Bronchial epithelial cell (primary cell): ENCODE measurements at regions not wholly inside any gene's neighbourhood (a gene's known extent, or its start where the extent isn't known, plus 50 kb on each side); places are given as distances from the start of the nearest gene placed in this dataset.
A peak's percentile ranks its signal among the peaks of the same experiment; 100 is the strongest.

Experiments
- DNase-seq: peaks from one replicate; pipeline ENCODE4 v3.0.0-alpha.2; 2010; ENCODE audit warnings: low read depth
- FAIRE-seq: peaks from 2 replicates; lab custom pipeline; 2011; peaks lifted over from hg19 to GRCh38; lab: Jason Lieb, UNC
- H3K27me3 ChIP-seq: 2 replicates; pipeline ENCODE4 v1.5.1; 2011; ENCODE audit warnings: low read length; ENCODE audit not compliant: control insufficient read depth, insufficient read depth
- H3K36me3 ChIP-seq: 2 replicates; pipeline ENCODE4 v1.5.1; 2011; ENCODE audit warnings: low read length; ENCODE audit not compliant: control insufficient read depth, insufficient read depth
- H3K4me3 ChIP-seq: 2 replicates; pipeline ENCODE4 v1.5.1; 2011; ENCODE audit warnings: mild to moderate bottlenecking, low read depth, low read length, control low read depth
- CTCF ChIP-seq: IDR thresholded peaks from 2 replicates; pipeline ENCODE4 v1.5.1; 2011; ENCODE audit warnings: mild to moderate bottlenecking, moderate library complexity, low read length, control low read depth, inconsistent platforms; ENCODE audit not compliant: insufficient read depth, severe bottlenecking

- H3K4me3 ChIP-seq = no peak overlapping the region
- H3K27me3 ChIP-seq = no peaks in the 10 kb centered on the region
- TF ChIP-seq CTCF = no peak
- no peak for FAIRE-seq
- no peaks in the 10 kb centered on the region for H3K36me3 ChIP-seq
- no peak for DNase-seq
Observed at GRCh38 chr5:89129941-89130340, 247.0 kb upstream of the MEF2C start.

GRCh38 chr5:89128906-89129625 lies 246.1 kb upstream of the MEF2C start:
- no peak for TF ChIP-seq CTCF
- Histone ChIP-seq H3K4me3 (no peak overlapping the region), H3K36me3 (no peaks in the 10 kb centered on the region), H3K27me3 (no peaks in the 10 kb centered on the region)
- DNase-seq = no peak
- no peak for FAIRE-seq

DNA sequence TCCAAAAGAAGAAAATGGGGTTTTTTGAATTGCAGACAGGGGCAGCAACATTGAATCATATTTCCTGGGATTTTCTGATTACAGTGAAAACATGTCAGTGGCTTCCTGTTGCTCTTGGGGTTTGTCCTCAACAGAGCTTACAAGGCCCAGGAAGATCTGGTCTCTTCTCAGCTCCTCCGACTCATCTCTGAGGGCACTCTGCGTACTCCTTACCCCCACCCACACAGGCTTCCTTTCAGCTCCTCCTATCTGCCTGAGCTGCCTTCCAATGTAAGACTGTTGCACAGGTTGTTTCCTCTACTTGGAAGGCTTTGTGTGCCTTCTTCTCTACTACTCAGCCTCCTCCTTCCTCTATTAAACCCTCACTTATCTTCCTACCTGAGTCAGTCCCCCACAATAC lies 245.1 kb upstream of the MEF2C start:
- Histone ChIP-seq H3K36me3 (no peaks in the 10 kb centered on the region), H3K27me3 (no peaks in the 10 kb centered on the region), H3K4me3 (no peak overlapping the region)
- peak; percentile 56 for DNase-seq
- TF ChIP-seq CTCF = no peak
- no peak for FAIRE-seq

DNA sequence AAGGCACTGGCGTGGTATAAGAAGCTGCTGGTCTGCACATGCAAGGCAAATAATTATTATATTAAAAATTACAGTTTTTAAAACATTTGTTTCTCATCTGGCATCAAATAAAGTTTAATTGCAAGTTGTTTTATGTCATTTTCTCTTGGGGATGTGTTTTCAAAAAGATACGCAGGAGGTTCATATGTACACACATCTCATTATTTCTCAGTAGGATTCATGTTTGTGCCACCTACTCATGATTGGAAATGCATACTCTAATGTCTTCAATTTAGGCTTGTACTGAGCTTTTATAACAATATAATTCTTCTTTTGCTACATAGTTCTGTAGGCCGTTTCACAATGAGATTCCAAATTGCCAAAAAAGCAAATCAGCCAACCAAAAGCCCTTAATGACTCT lies 244.2 kb upstream of the MEF2C start:
- H3K36me3 ChIP-seq = no peaks in the 10 kb centered on the region
- FAIRE-seq (no peak), DNase-seq (no peak)
- no peak overlapping the region for H3K4me3 ChIP-seq
- TF ChIP-seq CTCF = no peak
- H3K27me3 ChIP-seq = no peaks in the 10 kb centered on the region

DNA sequence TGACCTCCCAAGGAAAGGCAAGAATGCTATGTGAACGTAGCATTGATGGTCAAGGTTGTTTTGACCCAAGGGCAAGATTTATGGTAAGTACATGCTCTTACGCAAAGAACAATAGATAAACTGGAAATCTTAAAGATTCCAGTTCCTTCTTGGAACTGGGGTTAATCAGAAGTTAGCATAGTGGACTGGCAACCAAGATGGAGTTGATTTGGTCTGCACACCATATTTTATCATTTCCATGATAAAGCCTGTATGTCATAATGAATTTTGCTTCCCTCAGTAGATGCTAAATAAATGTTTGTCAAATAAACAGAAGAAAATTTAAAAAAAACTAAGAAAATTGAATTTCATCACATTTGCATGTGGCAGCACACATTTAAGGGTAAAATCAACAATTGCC lies 242.4 kb upstream of the MEF2C start:
- Histone ChIP-seq H3K36me3 (no peaks in the 10 kb centered on the region), H3K4me3 (no peak overlapping the region), H3K27me3 (no peaks in the 10 kb centered on the region)
- no peak for TF ChIP-seq CTCF
- DNase-seq (no peak), FAIRE-seq (no peak)

DNA sequence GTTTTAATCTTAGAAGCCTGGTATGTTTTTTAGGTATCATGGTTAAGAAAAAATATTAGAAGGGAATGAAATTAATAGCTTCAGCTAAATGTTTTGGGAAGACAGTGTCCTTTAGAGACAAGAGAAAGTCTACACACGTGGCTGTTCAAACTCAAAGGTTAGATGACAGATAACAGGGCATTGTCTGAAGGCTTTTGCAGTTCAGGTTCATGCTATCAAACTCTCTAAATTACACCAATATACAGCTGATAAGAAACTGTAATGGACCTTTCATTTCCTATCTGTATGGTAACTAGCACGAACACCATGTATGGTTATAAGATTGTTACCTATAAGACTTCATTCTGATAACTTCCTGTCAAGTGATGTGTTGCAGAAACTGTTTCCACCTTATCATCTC lies 240.6 kb upstream of the MEF2C start:
- no peak for DNase-seq
- Histone ChIP-seq H3K36me3 (no peaks in the 10 kb centered on the region), H3K27me3 (no peaks in the 10 kb centered on the region), H3K4me3 (no peak overlapping the region)
- no peak for FAIRE-seq
- no peak for TF ChIP-seq CTCF
